HG03196 (cell line): ENCODE measurements at regions not wholly inside any gene's neighbourhood (a gene's known extent, or its start where the extent isn't known, plus 50 kb on each side); places are given as distances from the start of the nearest gene placed in this dataset.

Experiments
- ATAC-seq: cut with Tn5 transposase; IDR thresholded peaks from one replicate; pipeline ENCODE4 v1.9.1; 2021; ENCODE audit not compliant: unreplicated experiment

- ATAC-seq: no peak
These were observed 962.3 kb upstream of the RAG2 start for GRCh38 chr11:37560346-37560745.

GRCh38 chr11:37558619-37559210 is 960.7 kb upstream of the RAG2 start:
- ATAC-seq: no peak

GRCh38 chr11:37557990-37558389 is 960.0 kb upstream of the RAG2 start:
- no peak for ATAC-seq

GRCh38 chr11:37552284-37552683 is 954.2 kb upstream of the RAG2 start:
- no peak for ATAC-seq

- ATAC-seq: no peak
These were observed 946.5 kb upstream of the RAG2 start for GRCh38 chr11:37544491-37544890.

GRCh38 chr11:37533830-37534229 is 935.8 kb upstream of the RAG2 start:
- ATAC-seq: no peak

- ATAC-seq: no peak
These were observed 935.1 kb upstream of the RAG2 start for GRCh38 chr11:37533087-37533486.

- no peak for ATAC-seq
These were observed 934.2 kb upstream of the RAG2 start for GRCh38 chr11:37532271-37532670.

GRCh38 chr11:37527545-37527944 is 929.5 kb upstream of the RAG2 start:
- no peak for ATAC-seq

- ATAC-seq: no peak
These were observed 927.3 kb upstream of the RAG2 start for GRCh38 chr11:37525336-37525735.

- no peak for ATAC-seq
These were observed 921.7 kb upstream of the RAG2 start for GRCh38 chr11:37519781-37520180.

GRCh38 chr11:37512156-37512780 is 914.2 kb upstream of the RAG2 start:
- no peak for ATAC-seq

GRCh38 chr11:37511425-37511933 is 913.4 kb upstream of the RAG2 start:
- ATAC-seq: no peak

GRCh38 chr11:37509506-37509905 is 911.5 kb upstream of the RAG2 start:
- ATAC-seq: no peak

GRCh38 chr11:37506531-37506930 is 908.5 kb upstream of the RAG2 start:
- no peak for ATAC-seq

GRCh38 chr11:37505406-37505805 is 907.4 kb upstream of the RAG2 start:
- no peak for ATAC-seq

GRCh38 chr11:37504921-37505320 is 906.9 kb upstream of the RAG2 start:
- no peak for ATAC-seq

- peak; percentile 92 for ATAC-seq
These were observed 906.1 kb upstream of the RAG2 start for GRCh38 chr11:37504060-37504611.

GRCh38 chr11:37503411-37504059 is 905.5 kb upstream of the RAG2 start:
- ATAC-seq: peak; percentile 57

- no peak for ATAC-seq
These were observed 904.2 kb upstream of the RAG2 start for GRCh38 chr11:37502202-37502601.

- ATAC-seq: no peak
These were observed 902.4 kb upstream of the RAG2 start for GRCh38 chr11:37500425-37500824.

GRCh38 chr11:37497326-37497725 is 899.3 kb upstream of the RAG2 start:
- no peak for ATAC-seq
